AG04449 (cell line): ENCODE measurements at regions not wholly inside any gene's neighbourhood (a gene's known extent, or its start where the extent isn't known, plus 50 kb on each side); places are given as distances from the start of the nearest gene placed in this dataset.
"Not testable (repeated sequence)": the region's sequence is repeated elsewhere in the genome, so short reads cannot be mapped to it uniquely, and the experiment has no call there.

Experiments used
- CTCF ChIA-PET: fragments of 350-600 bp; formaldehyde crosslinking; extraction: SDS; loops from one replicate; lab custom pipeline; 2021; ENCODE audit warnings: antibody characterized with exemption; lab: Yijun Ruan, JAX
- POLR2A ChIA-PET: fragments of 400-600, 350-600 bp; formaldehyde crosslinking; extraction: SDS; loops from one replicate; lab custom pipeline; 2020; ENCODE audit warnings: antibody characterized with exemption, inconsistent platforms; lab: Yijun Ruan, JAX
- DNase-seq: peaks from one replicate; pipeline ENCODE4 v3.0.0-alpha.2; 2010; ENCODE audit warnings: low read depth, low spot score
- H3K4me3 ChIP-seq: 2 replicates; pipeline ENCODE4 v1.5.1; 2011; ENCODE audit warnings: low read depth, mild to moderate bottlenecking, control low read depth, low read length
- TF ChIP-seq, protein P1 (sequence below): IDR thresholded peaks from one replicate; pipeline ENCODE4 v1.5.1; 2011; ENCODE audit warnings: mild to moderate bottlenecking, moderate library complexity, low read length, control low read depth, inconsistent platforms; ENCODE audit not compliant: insufficient read depth; ENCODE audit errors: missing control alignments

DNA sequence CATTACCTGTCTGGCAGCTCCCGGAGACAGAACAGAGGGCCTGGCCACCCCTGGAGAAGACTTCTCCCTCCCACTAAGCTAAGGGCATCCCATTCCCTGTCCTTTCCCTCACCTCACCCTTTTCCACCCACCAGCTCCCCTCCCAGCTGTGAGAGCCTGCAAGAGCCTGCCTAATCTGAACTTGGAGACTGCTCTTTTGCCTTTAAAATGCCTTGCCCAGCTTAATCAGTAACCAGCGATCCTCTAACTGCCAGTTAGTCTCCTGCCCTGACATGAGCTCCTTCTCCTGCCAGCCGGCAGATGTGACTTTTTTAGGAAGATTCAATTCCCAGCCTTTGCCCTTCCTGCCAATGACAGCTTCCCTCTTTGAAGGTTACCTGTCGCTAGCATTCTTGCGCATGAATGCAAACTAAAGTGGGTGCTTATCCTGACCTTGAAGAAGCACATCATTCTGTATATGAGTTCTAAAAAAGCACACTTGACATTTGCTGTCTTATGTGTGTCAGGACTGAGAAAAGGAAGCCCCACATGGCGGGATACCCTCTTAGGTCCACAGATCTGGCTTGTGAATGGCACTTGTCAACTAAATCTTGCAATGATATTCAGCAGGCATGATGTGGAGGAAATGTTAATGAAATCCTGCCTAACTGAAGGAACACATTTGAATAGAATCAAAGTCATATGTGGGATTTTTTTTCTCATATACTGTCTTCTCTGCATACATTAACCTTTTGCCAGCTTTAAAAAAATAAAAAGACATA, 411.2 kb upstream of the SLC30A5 start:
- DNase-seq, result no peak
- H3K4me3 ChIP-seq, result no peak overlapping the region
- TF ChIP-seq, protein P1, sequence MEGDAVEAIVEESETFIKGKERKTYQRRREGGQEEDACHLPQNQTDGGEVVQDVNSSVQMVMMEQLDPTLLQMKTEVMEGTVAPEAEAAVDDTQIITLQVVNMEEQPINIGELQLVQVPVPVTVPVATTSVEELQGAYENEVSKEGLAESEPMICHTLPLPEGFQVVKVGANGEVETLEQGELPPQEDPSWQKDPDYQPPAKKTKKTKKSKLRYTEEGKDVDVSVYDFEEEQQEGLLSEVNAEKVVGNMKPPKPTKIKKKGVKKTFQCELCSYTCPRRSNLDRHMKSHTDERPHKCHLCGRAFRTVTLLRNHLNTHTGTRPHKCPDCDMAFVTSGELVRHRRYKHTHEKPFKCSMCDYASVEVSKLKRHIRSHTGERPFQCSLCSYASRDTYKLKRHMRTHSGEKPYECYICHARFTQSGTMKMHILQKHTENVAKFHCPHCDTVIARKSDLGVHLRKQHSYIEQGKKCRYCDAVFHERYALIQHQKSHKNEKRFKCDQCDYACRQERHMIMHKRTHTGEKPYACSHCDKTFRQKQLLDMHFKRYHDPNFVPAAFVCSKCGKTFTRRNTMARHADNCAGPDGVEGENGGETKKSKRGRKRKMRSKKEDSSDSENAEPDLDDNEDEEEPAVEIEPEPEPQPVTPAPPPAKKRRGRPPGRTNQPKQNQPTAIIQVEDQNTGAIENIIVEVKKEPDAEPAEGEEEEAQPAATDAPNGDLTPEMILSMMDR, result no peak
- POLR2A ChIA-PET, result no interaction called here
- CTCF ChIA-PET, result interaction anchor here (1.0 to 1.3 kb wide), 3 partner anchors 10 to 396 kb away, joined by 3 to 7 read pairs (median 4); no protein-coding TSS in a partner anchor

DNA sequence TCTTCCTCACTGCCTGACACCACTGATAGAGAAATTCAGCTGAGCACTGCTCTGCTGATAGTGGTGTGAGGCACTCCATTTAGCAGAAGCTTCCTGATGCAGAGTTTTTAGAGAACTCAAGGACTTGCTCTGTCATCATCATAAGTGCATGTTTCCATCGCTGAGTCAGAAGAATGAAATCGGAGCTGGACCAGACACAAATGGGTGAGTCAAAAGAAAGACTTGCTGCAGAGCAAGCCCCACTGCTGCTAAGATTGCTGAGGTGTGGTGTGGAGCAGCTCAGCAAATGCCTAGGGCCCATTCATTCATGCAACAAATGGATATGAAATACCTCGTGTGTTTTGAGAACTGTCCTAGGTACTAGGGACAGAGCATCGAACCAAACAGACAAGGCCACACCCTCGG, 410.2 kb upstream of the SLC30A5 start:
- TF ChIP-seq, protein P1, result no peak
- H3K4me3 ChIP-seq, result no peak overlapping the region
- peak; percentile 96 for DNase-seq
- ChIA-PET POLR2A (no interaction called here), CTCF (interaction anchor here (0.8 to 1.5 kb wide), 4 partner anchors 11 to 397 kb away, joined by 3 to 5 read pairs (median 4); no protein-coding TSS in a partner anchor)

DNA sequence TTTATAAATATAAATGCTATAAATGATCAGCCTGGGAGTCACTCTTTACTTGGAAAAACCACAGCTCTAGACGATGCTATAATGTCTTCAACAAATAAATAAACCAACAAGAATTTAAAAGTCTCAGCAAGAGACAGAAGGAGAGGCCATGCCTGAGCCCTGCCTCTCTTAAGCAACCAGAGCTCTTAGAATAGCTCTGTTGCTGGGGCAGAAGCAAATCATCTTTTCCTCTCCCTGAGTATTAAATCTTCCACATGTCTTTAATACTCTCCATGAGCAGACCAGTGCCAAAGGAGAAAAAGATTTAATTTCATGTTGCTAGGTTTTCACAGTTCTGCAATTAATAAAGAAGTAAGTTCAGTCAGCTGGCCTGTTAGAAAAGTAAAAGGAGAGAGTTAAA, 408.0 kb upstream of the SLC30A5 start:
- H3K4me3 ChIP-seq, result no peak overlapping the region
- TF ChIP-seq, protein P1, result no peak
- POLR2A ChIA-PET, result no interaction called here
- CTCF ChIA-PET, result interaction anchor here (0.6 kb wide), 1 partner anchor 129 kb away, joined by 3 read pairs; no protein-coding TSS in a partner anchor
- DNase-seq, result no peak

DNA sequence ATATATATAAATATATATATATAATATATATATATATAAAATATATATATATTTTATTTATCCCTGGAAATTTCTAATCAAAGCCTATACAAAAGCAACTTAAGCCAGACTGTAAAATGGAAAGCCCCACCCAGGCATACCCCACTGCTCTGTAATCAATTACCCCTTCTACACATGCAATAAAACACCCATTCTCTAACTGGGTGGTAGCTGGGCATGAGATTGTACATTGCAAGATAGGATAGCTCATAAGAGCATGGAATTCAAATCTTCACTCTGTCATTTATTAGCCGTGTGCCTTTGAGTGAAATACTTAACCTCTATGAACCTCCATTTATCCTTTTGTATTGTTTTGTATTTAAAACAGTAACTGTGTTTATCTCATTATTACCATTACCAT, 405.3 kb upstream of the SLC30A5 start:
- DNase-seq, result no peak
- POLR2A ChIA-PET, result no interaction called here
- no peak overlapping the region for H3K4me3 ChIP-seq
- TF ChIP-seq, protein P1, result no peak
- CTCF ChIA-PET, result no interaction called here

DNA sequence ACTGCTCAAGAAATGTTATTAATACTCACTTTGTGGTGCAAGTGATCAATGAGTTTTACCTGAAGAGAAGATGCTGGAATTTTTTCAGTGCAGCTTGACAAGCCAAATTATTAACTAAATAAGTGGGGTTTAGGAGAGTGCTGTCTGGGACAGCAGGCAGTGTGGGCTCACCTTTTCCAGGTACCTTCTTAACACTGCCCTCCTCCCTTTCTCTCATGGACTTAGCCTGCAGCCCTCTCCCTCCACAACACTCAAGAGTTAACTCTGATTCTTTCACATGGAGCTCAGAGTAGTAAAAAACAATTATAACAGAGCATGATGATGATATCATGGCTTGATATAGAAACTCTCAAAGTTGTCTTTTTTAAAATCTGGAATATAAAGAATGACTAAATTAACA, 404.8 kb upstream of the SLC30A5 start:
- no peak for DNase-seq
- TF ChIP-seq, protein P1, result no peak
- ChIA-PET POLR2A (no interaction called here), CTCF (no interaction called here)
- no peak overlapping the region for H3K4me3 ChIP-seq

DNA sequence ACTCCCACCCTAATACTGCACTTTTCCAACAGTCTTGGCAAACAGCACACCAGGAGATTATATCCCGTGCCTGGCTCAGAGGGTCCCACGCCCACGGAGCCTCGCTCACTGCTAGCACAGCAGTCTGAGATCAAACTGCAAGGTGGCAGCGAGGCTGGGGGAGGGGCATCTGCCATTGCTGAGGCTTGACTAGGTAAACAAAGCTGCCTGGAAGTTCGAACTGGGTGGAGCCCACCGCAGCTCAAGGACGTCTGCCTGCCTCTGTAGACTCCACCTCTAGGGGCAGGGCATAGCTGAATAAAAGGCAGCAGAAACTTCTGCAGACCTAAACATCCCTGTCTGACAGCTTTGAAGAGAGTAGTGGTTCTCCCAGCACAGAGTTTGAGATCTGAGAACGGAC, 401.9 kb upstream of the SLC30A5 start:
- CTCF ChIA-PET, DNase-seq: not testable (repeated sequence)

More for the DNA sequence above, 401.9 kb upstream of the SLC30A5 start:
- POLR2A ChIA-PET, H3K4me3 ChIP-seq: not testable (repeated sequence)
